IPS-20b (cell line): ENCODE measurements at regions not wholly inside any gene's neighbourhood (a gene's known extent, or its start where the extent isn't known, plus 50 kb on each side); places are given as distances from the start of the nearest gene placed in this dataset.
"Not testable (repeated sequence)": the region's sequence is repeated elsewhere in the genome, so short reads cannot be mapped to it uniquely, and the experiment has no call there.

Experiments
- H3K27ac ChIP-seq: one replicate; pipeline ENCODE4 v1.5.1; 2013; ENCODE audit warnings: low read length
- H3K27me3 ChIP-seq: 2 replicates; pipeline ENCODE4 v1.6.1; 2013; ENCODE audit warnings: mild to moderate bottlenecking, low read length, inconsistent platforms; ENCODE audit not compliant: insufficient read depth
- H3K36me3 ChIP-seq: 2 replicates; pipeline ENCODE4 v1.6.1; 2013; ENCODE audit warnings: low read depth, mild to moderate bottlenecking, inconsistent platforms, low read length, moderate library complexity; ENCODE audit not compliant: insufficient read depth
- H3K4me1 ChIP-seq: 2 replicates; pipeline ENCODE4 v1.6.1; 2013; ENCODE audit warnings: mild to moderate bottlenecking, control low read depth, inconsistent platforms, low read length, moderate library complexity; ENCODE audit not compliant: insufficient read depth
- H3K4me3 ChIP-seq: 2 replicates; pipeline ENCODE4 v1.5.1; 2013; ENCODE audit warnings: mild to moderate bottlenecking, low read length, inconsistent platforms
- H3K9ac ChIP-seq: 2 replicates; pipeline ENCODE4 v1.6.1; 2013; ENCODE audit warnings: low read depth, mild to moderate bottlenecking, inconsistent platforms, low read length, moderate library complexity
- H3K9me3 ChIP-seq: 2 replicates; pipeline ENCODE4 v1.6.1; 2013; ENCODE audit warnings: mild to moderate bottlenecking, low read depth, low read length, inconsistent platforms; ENCODE audit not compliant: insufficient read depth

GRCh38 chr18:2147476-2148230 lies 423.7 kb downstream of the METTL4 start:
- Histone ChIP-seq H3K4me3 (no peak overlapping the region), H3K27me3 (no peaks in the 10 kb centered on the region), H3K9ac (no peak overlapping the region), H3K27ac (no peak overlapping the region), H3K36me3 (no peaks in the 10 kb centered on the region), H3K9me3 (no peaks in the 10 kb centered on the region), H3K4me1 (no peaks in the 10 kb centered on the region)

- H3K4me3 ChIP-seq = no peak overlapping the region
- H3K27me3 ChIP-seq = no peaks in the 10 kb centered on the region
- H3K36me3 ChIP-seq = no peaks in the 10 kb centered on the region
- H3K9ac ChIP-seq = no peak overlapping the region
- H3K4me1 ChIP-seq = no peaks in the 10 kb centered on the region
- H3K9me3 ChIP-seq = no peaks in the 10 kb centered on the region
- no peak overlapping the region for H3K27ac ChIP-seq
Measured at GRCh38 chr18:2148823-2149222, 422.5 kb downstream of the METTL4 start.

GRCh38 chr18:2150566-2150965 lies 420.7 kb downstream of the METTL4 start:
- H3K27me3 ChIP-seq = no peaks in the 10 kb centered on the region
- no peaks in the 10 kb centered on the region for H3K4me1 ChIP-seq
- no peak overlapping the region for H3K4me3 ChIP-seq
- no peak overlapping the region for H3K27ac ChIP-seq
- H3K36me3 ChIP-seq = no peaks in the 10 kb centered on the region
- no peaks in the 10 kb centered on the region for H3K9me3 ChIP-seq
- H3K9ac ChIP-seq = no peak overlapping the region

- Histone ChIP-seq H3K36me3 (no peaks in the 10 kb centered on the region), H3K4me1 (no peaks in the 10 kb centered on the region), H3K27me3 (no peaks in the 10 kb centered on the region), H3K9me3 (peaks cover 14% of the 10 kb centered on the region; the same call in 1 of the 2 replicates), H3K4me3 (no peak overlapping the region), H3K9ac (no peak overlapping the region), H3K27ac (no peak overlapping the region)
Measured at GRCh38 chr18:2154278-2154677, 417.0 kb downstream of the METTL4 start.

- H3K9ac ChIP-seq = no peak overlapping the region
- no peaks in the 10 kb centered on the region; the same call in none of the 2 replicates for H3K9me3 ChIP-seq
- H3K36me3 ChIP-seq = no peaks in the 10 kb centered on the region
- no peak overlapping the region for H3K27ac ChIP-seq
- H3K27me3 ChIP-seq = no peaks in the 10 kb centered on the region
- H3K4me1 ChIP-seq = no peaks in the 10 kb centered on the region
- no peak overlapping the region for H3K4me3 ChIP-seq
Measured at GRCh38 chr18:2164644-2165550, 406.4 kb downstream of the METTL4 start.

- not testable (repeated sequence) for H3K9me3 ChIP-seq, H3K36me3 ChIP-seq, H3K27me3 ChIP-seq, H3K27ac ChIP-seq, H3K4me3 ChIP-seq, H3K9ac ChIP-seq, H3K4me1 ChIP-seq
Measured at GRCh38 chr18:2166876-2167275, 404.4 kb downstream of the METTL4 start.

GRCh38 chr18:2168022-2168421 lies 403.3 kb downstream of the METTL4 start:
- Histone ChIP-seq H3K4me3 (no peak overlapping the region), H3K9me3 (no peaks in the 10 kb centered on the region; the same call in none of the 2 replicates), H3K9ac (no peak overlapping the region), H3K4me1 (peaks cover 3% of the 10 kb centered on the region; the same call in 1 of the 2 replicates), H3K27ac (no peak overlapping the region), H3K36me3 (no peaks in the 10 kb centered on the region), H3K27me3 (no peaks in the 10 kb centered on the region)

GRCh38 chr18:2169656-2170055 lies 401.6 kb downstream of the METTL4 start:
- peaks cover 11% of the 10 kb centered on the region; the same call in 1 of the 2 replicates for H3K4me1 ChIP-seq
- H3K36me3 ChIP-seq = no peaks in the 10 kb centered on the region
- no peak overlapping the region for H3K9ac ChIP-seq
- no peaks in the 10 kb centered on the region; the same call in none of the 2 replicates for H3K9me3 ChIP-seq
- no peak overlapping the region for H3K4me3 ChIP-seq
- H3K27me3 ChIP-seq = no peaks in the 10 kb centered on the region
- H3K27ac ChIP-seq = no peak overlapping the region

- Histone ChIP-seq H3K4me1 (peaks cover 11% of the 10 kb centered on the region; the same call in 1 of the 2 replicates), H3K27ac (no peak overlapping the region), H3K9me3 (no peaks in the 10 kb centered on the region; the same call in 1 of the 2 replicates), H3K36me3 (no peaks in the 10 kb centered on the region), H3K4me3 (no peak overlapping the region), H3K27me3 (no peaks in the 10 kb centered on the region), H3K9ac (no peak overlapping the region)
Measured at GRCh38 chr18:2171840-2172625, 399.3 kb downstream of the METTL4 start.

- peaks cover 11% of the 10 kb centered on the region; the same call in 1 of the 2 replicates for H3K4me1 ChIP-seq
Measured at GRCh38 chr18:2172881-2173280, 398.4 kb downstream of the METTL4 start.

GRCh38 chr18:2173486-2173885 lies 397.8 kb downstream of the METTL4 start:
- H3K4me1 ChIP-seq = peaks cover 11% of the 10 kb centered on the region; the same call in 1 of the 2 replicates
- no peaks in the 10 kb centered on the region for H3K27me3 ChIP-seq
- H3K27ac ChIP-seq = no peak overlapping the region
- H3K9ac ChIP-seq = no peak overlapping the region
- H3K4me3 ChIP-seq = no peak overlapping the region
- H3K36me3 ChIP-seq = no peaks in the 10 kb centered on the region
- no peaks in the 10 kb centered on the region for H3K9me3 ChIP-seq

More at GRCh38 chr18:2172881-2173280, 398.4 kb downstream of the METTL4 start:
- no peaks in the 10 kb centered on the region for H3K36me3 ChIP-seq
- no peaks in the 10 kb centered on the region; the same call in 1 of the 2 replicates for H3K9me3 ChIP-seq
- H3K9ac ChIP-seq = no peak overlapping the region
- no peak overlapping the region for H3K4me3 ChIP-seq
- H3K27me3 ChIP-seq = no peaks in the 10 kb centered on the region
- H3K27ac ChIP-seq = no peak overlapping the region
